ENCODE measurements at regions not wholly inside any gene's neighbourhood (a gene's known extent, or its start where the extent isn't known, plus 50 kb on each side); places are given as distances from the start of the nearest gene placed in this dataset.

DNA sequence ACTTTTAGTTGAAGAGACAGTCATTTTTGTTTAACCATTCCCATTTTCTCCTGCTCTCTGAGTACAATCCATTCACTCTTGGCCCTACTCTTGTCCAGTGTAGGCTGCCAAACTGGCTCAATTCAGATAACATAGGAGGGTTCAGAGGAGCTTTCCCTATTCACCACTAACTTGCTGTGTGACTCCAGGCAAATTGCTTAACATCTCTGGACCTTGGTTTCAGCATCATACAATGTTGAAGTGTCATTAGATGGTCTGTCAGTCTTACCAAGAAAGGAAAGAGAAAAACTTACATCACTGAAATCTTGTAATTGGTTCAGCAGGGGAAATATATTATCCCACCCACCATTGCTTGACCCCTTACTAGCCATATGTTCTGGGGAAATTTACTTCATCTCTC, 171.4 kb upstream of the MCHR2 start:
- no peaks in the 10 kb centered on the region for H3K9me3 ChIP-seq (ENCODE audit: control insufficient read depth in 2 of 2, insufficient read depth in 1 of 2, low read depth in 1 of 2, low read length in 1 of 2)
- no peaks in the 10 kb centered on the region for H3K4me1 ChIP-seq (ENCODE audit: control insufficient read depth in 2 of 2, insufficient read depth in 2 of 2, low read length in 1 of 2)
- H3K4me3 ChIP-seq (ENCODE audit: low read depth in 1 of 2, low read length in 2 of 2): no peak overlapping the region
- no peaks in the 10 kb centered on the region for H3K36me3 ChIP-seq (ENCODE audit: control insufficient read depth in 2 of 2, insufficient read depth in 2 of 2, low read length in 1 of 2)
- no peaks in the 10 kb centered on the region for H3K27me3 ChIP-seq (ENCODE audit: control insufficient read depth in 1 of 2, insufficient read depth in 2 of 2, low read length in 2 of 2)
- no peak overlapping the region for H3K27ac ChIP-seq (ENCODE audit: low read depth in 2 of 2, low read length in 1 of 2)

DNA sequence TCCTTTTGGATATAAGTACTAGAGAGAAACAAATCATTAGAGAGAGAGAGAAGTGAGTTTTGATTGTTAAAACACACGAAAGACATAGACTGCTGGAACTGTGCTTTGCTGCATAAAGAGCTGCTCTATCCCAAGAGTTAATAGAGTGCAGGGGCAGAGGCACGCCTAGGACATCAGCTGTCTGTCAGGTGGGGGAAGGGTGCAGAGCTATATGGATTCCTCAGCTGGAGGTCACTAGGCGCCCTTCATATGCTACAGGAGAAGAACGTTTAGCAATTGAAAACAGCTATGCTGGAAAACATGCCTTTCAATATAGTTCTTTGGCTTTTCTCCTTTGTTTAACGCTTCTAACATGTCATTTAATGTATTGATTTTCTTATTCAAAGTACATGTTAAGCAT, 169.0 kb upstream of the MCHR2 start:
- no peak overlapping the region for H3K27ac ChIP-seq (ENCODE audit: low read depth in 2 of 2, low read length in 1 of 2)
- no peak overlapping the region for H3K4me3 ChIP-seq (ENCODE audit: low read depth in 1 of 2, low read length in 2 of 2)
- no peaks in the 10 kb centered on the region for H3K27me3 ChIP-seq (ENCODE audit: control insufficient read depth in 1 of 2, insufficient read depth in 2 of 2, low read length in 2 of 2)
- H3K4me1 ChIP-seq (ENCODE audit: control insufficient read depth in 2 of 2, insufficient read depth in 2 of 2, low read length in 1 of 2): no peaks in the 10 kb centered on the region
- WGBS, 2 donors: 33 to 40% methylated on average over 5 of the region's 5 CpGs
- H3K9me3 ChIP-seq (ENCODE audit: control insufficient read depth in 2 of 2, insufficient read depth in 1 of 2, low read depth in 1 of 2, low read length in 1 of 2): no peaks in the 10 kb centered on the region
- no peaks in the 10 kb centered on the region for H3K36me3 ChIP-seq (ENCODE audit: control insufficient read depth in 2 of 2, insufficient read depth in 2 of 2, low read length in 1 of 2)

DNA sequence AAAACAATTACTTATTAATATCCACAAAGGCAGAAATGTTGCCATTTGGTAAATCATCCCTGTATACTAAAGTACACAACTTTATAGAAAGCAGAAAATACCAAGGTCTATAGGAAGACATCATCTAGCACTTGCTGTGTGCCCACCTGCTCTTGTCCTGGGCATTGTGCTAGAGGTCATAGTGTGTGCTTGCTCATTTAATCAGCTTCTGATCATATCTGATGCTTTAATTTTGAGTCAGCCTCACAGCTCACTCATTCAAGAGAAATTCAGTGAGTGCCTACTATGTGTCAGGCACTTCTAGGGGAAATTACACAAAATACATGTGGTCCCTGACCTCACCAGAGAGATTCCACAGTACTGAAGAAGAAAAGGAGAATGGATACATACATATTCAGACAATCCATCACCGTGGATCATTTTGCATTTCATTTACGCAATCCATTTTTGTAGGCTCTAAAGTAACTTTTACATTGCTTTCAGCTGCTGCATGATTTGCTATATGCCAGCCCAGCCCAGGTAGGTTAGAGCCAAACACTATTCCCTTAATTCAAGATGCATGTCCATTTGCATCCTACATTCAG, 167.9 kb upstream of the MCHR2 start:
- no peak overlapping the region for H3K4me3 ChIP-seq (ENCODE audit: low read depth in 1 of 2, low read length in 2 of 2)
- no peaks in the 10 kb centered on the region for H3K27me3 ChIP-seq (ENCODE audit: control insufficient read depth in 1 of 2, insufficient read depth in 2 of 2, low read length in 2 of 2)
- no peaks in the 10 kb centered on the region for H3K4me1 ChIP-seq (ENCODE audit: control insufficient read depth in 2 of 2, insufficient read depth in 2 of 2, low read length in 1 of 2)
- no peak overlapping the region for H3K27ac ChIP-seq (ENCODE audit: low read depth in 2 of 2, low read length in 1 of 2)
- no peaks in the 10 kb centered on the region for H3K36me3 ChIP-seq (ENCODE audit: control insufficient read depth in 2 of 2, insufficient read depth in 2 of 2, low read length in 1 of 2)
- 76 to 83% methylated on average over 2 of the region's 2 CpGs for WGBS, 2 donors
- H3K9me3 ChIP-seq (ENCODE audit: control insufficient read depth in 2 of 2, insufficient read depth in 1 of 2, low read depth in 1 of 2, low read length in 1 of 2): no peaks in the 10 kb centered on the region

DNA sequence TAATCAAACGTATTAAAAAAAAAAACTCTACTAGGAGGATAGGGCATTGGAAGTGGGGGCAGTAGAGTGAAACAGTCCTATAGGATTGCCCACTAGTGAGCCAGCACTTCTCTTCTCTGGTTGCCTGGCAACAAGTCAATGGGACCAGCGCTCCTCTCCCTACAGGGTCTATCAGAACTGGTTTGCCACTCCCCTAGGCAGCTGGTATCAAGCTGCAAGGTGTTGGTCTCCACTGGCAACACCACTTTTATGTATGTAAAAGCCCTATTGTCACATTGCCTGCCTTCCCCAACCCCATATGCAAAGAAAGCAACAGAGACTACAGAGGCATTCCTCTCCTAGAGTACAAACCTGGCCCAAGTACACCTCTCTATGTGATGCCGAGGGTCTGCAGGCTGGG, 166.9 kb upstream of the MCHR2 start:
- H3K27me3 ChIP-seq (ENCODE audit: control insufficient read depth in 1 of 2, insufficient read depth in 2 of 2, low read length in 2 of 2): no peaks in the 10 kb centered on the region
- no peak overlapping the region for H3K4me3 ChIP-seq (ENCODE audit: low read depth in 1 of 2, low read length in 2 of 2)
- no peaks in the 10 kb centered on the region for H3K9me3 ChIP-seq (ENCODE audit: control insufficient read depth in 2 of 2, insufficient read depth in 1 of 2, low read depth in 1 of 2, low read length in 1 of 2)
- no peak overlapping the region for H3K27ac ChIP-seq (ENCODE audit: low read depth in 2 of 2, low read length in 1 of 2)
- H3K36me3 ChIP-seq (ENCODE audit: control insufficient read depth in 2 of 2, insufficient read depth in 2 of 2, low read length in 1 of 2): no peaks in the 10 kb centered on the region
- H3K4me1 ChIP-seq (ENCODE audit: control insufficient read depth in 2 of 2, insufficient read depth in 2 of 2, low read length in 1 of 2): no peaks in the 10 kb centered on the region
- WGBS, 2 donors: 51 to 53% methylated on average over 3 of the region's 3 CpGs

DNA sequence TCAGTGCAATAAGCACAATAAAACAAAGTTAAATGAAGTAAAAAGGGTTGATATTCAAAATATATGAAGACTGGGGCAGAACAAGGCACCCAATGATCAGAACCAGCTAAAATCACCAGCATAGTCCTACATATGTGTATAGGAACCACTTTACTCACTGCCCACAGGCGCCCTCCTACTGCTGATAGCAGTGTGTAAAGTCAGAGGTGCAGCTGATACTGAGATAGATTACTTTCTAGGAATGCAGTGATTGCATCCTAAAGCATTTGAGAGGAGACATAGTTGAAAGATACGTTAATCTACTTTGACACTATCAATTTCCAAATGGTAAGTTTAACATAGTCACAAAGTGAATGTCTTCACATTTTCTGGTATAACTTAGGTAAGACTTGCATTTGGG, 161.1 kb upstream of the MCHR2 start:
- no peak overlapping the region for H3K27ac ChIP-seq (ENCODE audit: low read depth in 2 of 2, low read length in 1 of 2)
- peaks cover 0 to 3% of the 10 kb centered on the region in 2 donors for H3K27me3 ChIP-seq (ENCODE audit: control insufficient read depth in 1 of 2, insufficient read depth in 2 of 2, low read length in 2 of 2)
- H3K4me1 ChIP-seq (ENCODE audit: control insufficient read depth in 2 of 2, insufficient read depth in 2 of 2, low read length in 1 of 2): no peaks in the 10 kb centered on the region
- no peaks in the 10 kb centered on the region for H3K36me3 ChIP-seq (ENCODE audit: control insufficient read depth in 2 of 2, insufficient read depth in 2 of 2, low read length in 1 of 2)
- H3K4me3 ChIP-seq (ENCODE audit: low read depth in 1 of 2, low read length in 2 of 2): no peak overlapping the region
- H3K9me3 ChIP-seq (ENCODE audit: control insufficient read depth in 2 of 2, insufficient read depth in 1 of 2, low read depth in 1 of 2, low read length in 1 of 2): no peaks in the 10 kb centered on the region
- 65 to 66% methylated on average over 2 of the region's 2 CpGs for WGBS, 2 donors

DNA sequence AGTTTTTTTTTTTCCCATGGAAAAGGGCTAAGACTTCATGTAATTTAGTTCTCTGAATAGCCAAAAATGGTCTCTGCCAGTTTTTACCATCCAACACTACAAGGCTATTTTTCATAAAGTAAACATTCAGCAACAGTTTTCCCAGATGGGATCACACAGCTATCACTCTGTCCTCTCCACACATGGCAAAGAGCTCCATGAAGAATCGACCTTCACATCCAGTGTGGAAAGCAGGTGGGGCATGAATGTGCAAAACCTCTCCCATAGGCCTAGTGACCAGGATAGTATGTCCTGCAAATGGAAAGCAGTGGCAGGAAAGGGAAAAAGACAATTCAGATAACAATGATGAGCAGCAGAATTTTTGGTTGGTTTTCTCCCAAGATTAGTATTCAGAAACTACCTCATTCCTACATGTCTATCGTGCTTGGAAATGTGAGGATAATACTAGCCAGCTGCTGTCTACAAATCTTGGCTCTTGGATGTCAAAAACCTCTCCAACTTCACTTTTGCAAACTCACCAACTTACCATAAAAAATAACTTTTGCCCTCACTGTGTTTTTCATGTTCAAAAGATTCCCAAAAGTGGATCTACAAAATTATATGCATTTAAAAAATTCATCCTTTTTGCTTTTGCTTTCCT, 159.7 kb upstream of the MCHR2 start:
- Histone ChIP-seq H3K36me3 (ENCODE audit: control insufficient read depth in 2 of 2, insufficient read depth in 2 of 2, low read length in 1 of 2) (no peaks in the 10 kb centered on the region), H3K27ac (ENCODE audit: low read depth in 2 of 2, low read length in 1 of 2) (no peak overlapping the region), H3K4me3 (ENCODE audit: low read depth in 1 of 2, low read length in 2 of 2) (no peak overlapping the region), H3K27me3 (ENCODE audit: control insufficient read depth in 1 of 2, insufficient read depth in 2 of 2, low read length in 2 of 2) (peaks cover 0 to 3% of the 10 kb centered on the region in 2 donors), H3K4me1 (ENCODE audit: control insufficient read depth in 2 of 2, insufficient read depth in 2 of 2, low read length in 1 of 2) (no peaks in the 10 kb centered on the region), H3K9me3 (ENCODE audit: control insufficient read depth in 2 of 2, insufficient read depth in 1 of 2, low read depth in 1 of 2, low read length in 1 of 2) (no peaks in the 10 kb centered on the region)
- 50 to 59% methylated on average over 2 of the region's 2 CpGs for WGBS, 2 donors

DNA sequence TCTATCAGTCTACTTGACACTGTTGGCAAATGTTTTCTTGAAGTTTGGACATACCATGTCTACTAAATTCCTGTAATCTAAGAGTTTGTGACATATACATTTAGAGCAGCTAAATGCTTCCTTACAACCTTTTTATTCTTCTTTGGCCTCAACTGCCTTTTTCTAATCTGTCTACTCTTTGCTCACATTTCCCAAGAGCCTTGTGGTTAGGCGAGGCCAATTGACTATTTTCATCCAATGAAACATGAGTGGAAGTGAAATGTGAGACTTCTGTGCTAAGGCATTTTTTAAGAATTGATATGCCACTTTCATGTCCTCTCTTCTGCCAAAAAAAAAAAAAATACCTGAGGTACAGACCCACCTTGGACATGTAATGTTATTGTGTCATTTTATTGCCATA, 158.2 kb upstream of the MCHR2 start:
- no peaks in the 10 kb centered on the region for H3K36me3 ChIP-seq (ENCODE audit: control insufficient read depth in 2 of 2, insufficient read depth in 2 of 2, low read length in 1 of 2)
- H3K4me1 ChIP-seq (ENCODE audit: control insufficient read depth in 2 of 2, insufficient read depth in 2 of 2, low read length in 1 of 2): no peaks in the 10 kb centered on the region
- no peak overlapping the region for H3K4me3 ChIP-seq (ENCODE audit: low read depth in 1 of 2, low read length in 2 of 2)
- H3K9me3 ChIP-seq (ENCODE audit: control insufficient read depth in 2 of 2, insufficient read depth in 1 of 2, low read depth in 1 of 2, low read length in 1 of 2): no peaks in the 10 kb centered on the region
- WGBS, 2 donors: 82 to 86% methylated on average over 1 of the region's 1 CpG
- no peak overlapping the region for H3K27ac ChIP-seq (ENCODE audit: low read depth in 2 of 2, low read length in 1 of 2)
- H3K27me3 ChIP-seq (ENCODE audit: control insufficient read depth in 1 of 2, insufficient read depth in 2 of 2, low read length in 2 of 2): peaks cover 0 to 3% of the 10 kb centered on the region in 2 donors

DNA sequence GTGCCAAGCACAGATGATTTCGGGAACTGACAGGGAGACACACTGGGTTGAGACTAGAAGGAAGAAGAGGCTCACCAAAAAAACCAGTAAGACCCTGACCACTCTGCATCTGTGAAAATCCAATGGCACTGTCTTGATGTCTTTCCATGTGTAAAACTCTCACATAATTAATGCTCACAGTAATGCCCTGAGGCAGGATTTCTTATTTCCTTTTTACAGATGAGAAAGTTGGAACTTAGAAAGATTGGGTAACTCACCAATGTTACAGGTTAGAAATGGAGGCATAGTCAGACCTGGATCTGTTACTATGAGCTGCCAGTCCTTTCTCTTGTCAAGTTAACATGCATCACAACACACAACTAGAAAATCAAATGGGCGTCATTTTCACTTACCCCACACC, 151.0 kb upstream of the MCHR2 start:
- 82 to 86% methylated on average over 2 of the region's 2 CpGs for WGBS, 2 donors
- no peak overlapping the region for H3K4me3 ChIP-seq (ENCODE audit: low read depth in 1 of 2, low read length in 2 of 2)
- H3K27me3 ChIP-seq (ENCODE audit: control insufficient read depth in 1 of 2, insufficient read depth in 2 of 2, low read length in 2 of 2): no peaks in the 10 kb centered on the region
- H3K9me3 ChIP-seq (ENCODE audit: control insufficient read depth in 2 of 2, insufficient read depth in 1 of 2, low read depth in 1 of 2, low read length in 1 of 2): no peaks in the 10 kb centered on the region
- no peaks in the 10 kb centered on the region for H3K4me1 ChIP-seq (ENCODE audit: control insufficient read depth in 2 of 2, insufficient read depth in 2 of 2, low read length in 1 of 2)
- H3K27ac ChIP-seq (ENCODE audit: low read depth in 2 of 2, low read length in 1 of 2): no peak overlapping the region
- H3K36me3 ChIP-seq (ENCODE audit: control insufficient read depth in 2 of 2, insufficient read depth in 2 of 2, low read length in 1 of 2): no peaks in the 10 kb centered on the region

DNA sequence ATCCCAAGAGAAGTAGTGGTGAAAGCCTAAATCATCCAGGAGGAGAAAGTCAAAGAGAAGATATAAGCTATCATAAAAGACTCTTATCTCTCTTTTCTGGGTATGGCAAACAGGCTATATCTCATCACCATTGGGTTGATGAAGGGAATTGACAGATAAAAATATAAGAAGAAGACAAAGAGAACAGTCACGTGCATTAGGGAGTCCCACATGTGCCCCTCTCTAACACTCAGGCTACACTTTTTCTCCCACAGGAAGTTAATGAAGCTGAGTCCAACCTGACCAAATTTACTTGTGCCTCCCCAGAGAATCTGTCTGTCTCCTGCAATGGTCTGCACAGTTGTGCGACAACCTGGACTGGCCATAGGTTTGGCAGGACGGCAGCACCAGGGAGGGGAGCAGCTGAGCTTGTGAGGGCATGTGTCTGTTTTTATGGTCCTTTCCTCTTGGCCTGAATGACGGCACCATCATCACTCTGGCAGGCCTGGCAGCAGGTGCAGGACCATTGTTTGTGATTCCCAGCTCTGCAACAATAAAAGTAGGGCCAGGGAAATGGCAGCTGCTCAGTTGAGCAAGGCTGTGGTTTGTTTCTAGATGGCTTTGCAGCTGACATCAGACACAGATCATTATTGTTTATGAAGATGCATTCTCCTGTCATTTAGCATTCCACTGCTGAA, 144.5 kb upstream of the MCHR2 start:
- H3K27me3 ChIP-seq (ENCODE audit: control insufficient read depth in 1 of 2, insufficient read depth in 2 of 2, low read length in 2 of 2): no peaks in the 10 kb centered on the region
- WGBS, 2 donors: 79 to 84% methylated on average over 4 of the region's 4 CpGs
- no peaks in the 10 kb centered on the region for H3K4me1 ChIP-seq (ENCODE audit: control insufficient read depth in 2 of 2, insufficient read depth in 2 of 2, low read length in 1 of 2)
- H3K9me3 ChIP-seq (ENCODE audit: control insufficient read depth in 2 of 2, insufficient read depth in 1 of 2, low read depth in 1 of 2, low read length in 1 of 2): no peaks in the 10 kb centered on the region
- no peaks in the 10 kb centered on the region for H3K36me3 ChIP-seq (ENCODE audit: control insufficient read depth in 2 of 2, insufficient read depth in 2 of 2, low read length in 1 of 2)
- H3K4me3 ChIP-seq (ENCODE audit: low read depth in 1 of 2, low read length in 2 of 2): no peak overlapping the region
- H3K27ac ChIP-seq (ENCODE audit: low read depth in 2 of 2, low read length in 1 of 2): no peak overlapping the region

DNA sequence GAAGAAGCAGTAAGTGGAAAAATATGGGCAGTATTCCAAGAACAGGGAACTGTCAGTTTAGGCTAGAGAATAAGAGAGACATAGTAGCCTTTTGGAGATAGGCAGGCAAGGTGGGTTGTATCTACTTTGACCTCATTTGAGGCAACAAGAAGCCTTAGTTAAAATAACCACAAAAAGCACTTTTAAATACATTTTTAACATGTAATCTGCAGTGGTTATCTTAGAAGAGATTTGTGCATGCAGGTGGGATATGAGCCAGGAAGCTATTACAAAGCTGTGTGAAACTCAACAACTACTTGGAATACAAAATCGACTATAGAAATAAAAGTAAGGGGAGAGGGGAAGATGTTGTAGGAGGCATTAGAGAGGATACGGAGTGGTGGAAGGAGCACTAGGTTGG, 143.7 kb upstream of the MCHR2 start:
- H3K36me3 ChIP-seq (ENCODE audit: control insufficient read depth in 2 of 2, insufficient read depth in 2 of 2, low read length in 1 of 2): no peaks in the 10 kb centered on the region
- H3K4me3 ChIP-seq (ENCODE audit: low read depth in 1 of 2, low read length in 2 of 2): no peak overlapping the region
- H3K4me1 ChIP-seq (ENCODE audit: control insufficient read depth in 2 of 2, insufficient read depth in 2 of 2, low read length in 1 of 2): no peaks in the 10 kb centered on the region
- H3K27ac ChIP-seq (ENCODE audit: low read depth in 2 of 2, low read length in 1 of 2): no peak overlapping the region
- WGBS, 2 donors: 83 to 87% methylated on average over 2 of the region's 2 CpGs
- no peaks in the 10 kb centered on the region for H3K9me3 ChIP-seq (ENCODE audit: control insufficient read depth in 2 of 2, insufficient read depth in 1 of 2, low read depth in 1 of 2, low read length in 1 of 2)
- no peaks in the 10 kb centered on the region for H3K27me3 ChIP-seq (ENCODE audit: control insufficient read depth in 1 of 2, insufficient read depth in 2 of 2, low read length in 2 of 2)
